ENCODE measurements at regions not wholly inside any gene's neighbourhood (a gene's known extent, or its start where the extent isn't known, plus 50 kb on each side); places are given as distances from the start of the nearest gene placed in this dataset.

GRCh38 chr2:126385983-126386382 lies 270.0 kb upstream of the GYPC start:
- no peak for DNase-seq (ENCODE audit: low read depth in 2 of 2)

GRCh38 chr2:126389446-126389845 lies 266.5 kb upstream of the GYPC start:
- DNase-seq (ENCODE audit: low read depth in 2 of 2): no peak

- no peak for DNase-seq (ENCODE audit: low read depth in 2 of 2)
Measured at GRCh38 chr2:126392889-126393288, 263.1 kb upstream of the GYPC start.

GRCh38 chr2:126399001-126399400 lies 257.0 kb upstream of the GYPC start:
- DNase-seq (ENCODE audit: low read depth in 2 of 2): peak in 1 of 2 donors; percentile 23

- no peak for DNase-seq (ENCODE audit: low read depth in 2 of 2)
Measured at GRCh38 chr2:126403039-126403628, 252.8 kb upstream of the GYPC start.

GRCh38 chr2:126406267-126406666 lies 249.7 kb upstream of the GYPC start:
- DNase-seq (ENCODE audit: low read depth in 2 of 2): no peak

GRCh38 chr2:126408671-126409070 lies 247.3 kb upstream of the GYPC start:
- DNase-seq (ENCODE audit: low read depth in 2 of 2): no peak

GRCh38 chr2:126409850-126410249 lies 246.1 kb upstream of the GYPC start:
- no peak for DNase-seq (ENCODE audit: low read depth in 2 of 2)

- DNase-seq (ENCODE audit: low read depth in 2 of 2): no peak
Measured at GRCh38 chr2:126413079-126413478, 242.9 kb upstream of the GYPC start.

GRCh38 chr2:126419403-126419802 lies 236.6 kb upstream of the GYPC start:
- DNase-seq (ENCODE audit: low read depth in 2 of 2): no peak

GRCh38 chr2:126425943-126426342 lies 230.0 kb upstream of the GYPC start:
- no peak for DNase-seq (ENCODE audit: low read depth in 2 of 2)

GRCh38 chr2:126429103-126429502 lies 226.9 kb upstream of the GYPC start:
- no peak for DNase-seq (ENCODE audit: low read depth in 2 of 2)

- DNase-seq (ENCODE audit: low read depth in 2 of 2): no peak
Measured at GRCh38 chr2:126431136-126431535, 224.8 kb upstream of the GYPC start.

- DNase-seq (ENCODE audit: low read depth in 2 of 2): no peak
Measured at GRCh38 chr2:126436411-126436810, 219.5 kb upstream of the GYPC start.

GRCh38 chr2:126437016-126437415 lies 218.9 kb upstream of the GYPC start:
- no peak for DNase-seq (ENCODE audit: low read depth in 2 of 2)

GRCh38 chr2:126444512-126444911 lies 211.4 kb upstream of the GYPC start:
- no peak for DNase-seq (ENCODE audit: low read depth in 2 of 2)

GRCh38 chr2:126446106-126446695 lies 209.8 kb upstream of the GYPC start:
- DNase-seq (ENCODE audit: low read depth in 2 of 2): no peak

GRCh38 chr2:126448611-126449010 lies 207.3 kb upstream of the GYPC start:
- DNase-seq (ENCODE audit: low read depth in 2 of 2): no peak

GRCh38 chr2:126449677-126450076 lies 206.3 kb upstream of the GYPC start:
- no peak for DNase-seq (ENCODE audit: low read depth in 2 of 2)

- DNase-seq (ENCODE audit: low read depth in 2 of 2): no peak
Measured at GRCh38 chr2:126463892-126464674, 191.9 kb upstream of the GYPC start.

- DNase-seq (ENCODE audit: low read depth in 2 of 2): no peak
Measured at GRCh38 chr2:126467367-126468054, 188.4 kb upstream of the GYPC start.

- DNase-seq (ENCODE audit: low read depth in 2 of 2): no peak
Measured at GRCh38 chr2:126475031-126475430, 180.9 kb upstream of the GYPC start.

GRCh38 chr2:126476691-126477090 lies 179.3 kb upstream of the GYPC start:
- DNase-seq (ENCODE audit: low read depth in 2 of 2): no peak
